Left ventricle myocardium inferior (tissue), 1 donor: ENCODE measurements at regions not wholly inside any gene's neighbourhood (a gene's known extent, or its start where the extent isn't known, plus 50 kb on each side); places are given as distances from the start of the nearest gene placed in this dataset.
A peak's percentile ranks its signal among the peaks of the same experiment; 100 is the strongest.

Experiments used
- DNase-seq: peaks from one replicate; pipeline ENCODE4 v3.0.0-alpha.2; 2020
- H3K27ac ChIP-seq: fragments of 200-600 bp; replicated peaks from 2 replicates; pipeline ENCODE4 v1.8.0; 2021
- H3K27me3 ChIP-seq: fragments of 200-600 bp; 2 replicates; pipeline ENCODE4 v1.8.0; 2021; ENCODE audit warnings: low read depth
- H3K36me3 ChIP-seq: fragments of 200-600 bp; 2 replicates; pipeline ENCODE4 v1.8.0; 2021
- H3K4me1 ChIP-seq: fragments of 200-600 bp; 2 replicates; pipeline ENCODE4 v1.8.0; 2021
- H3K4me3 ChIP-seq: fragments of 200-600 bp; 2 replicates; pipeline ENCODE4 v1.8.0; 2021; ENCODE audit warnings: mild to moderate bottlenecking, moderate library complexity
- H3K9me3 ChIP-seq: fragments of 200-600 bp; replicated peaks from 2 replicates; pipeline ENCODE4 v1.8.0; 2021
- CTCF ChIP-seq: fragments of 200-600 bp; IDR thresholded peaks from 2 replicates; pipeline ENCODE4 v1.8.0; 2021; ENCODE audit warnings: antibody characterized with exemption, mild to moderate bottlenecking, borderline replicate concordance
- intact Hi-C: fragments of 100-400 bp; cut with micrococcal nuclease; formaldehyde crosslinking; loops from one replicate; pipeline ENCODE4 v1.11.0; 2022
- donor health status: DM: no; HTN: yes; CAD: no; lungs with severe emphysema.

- TF ChIP-seq CTCF: no peak
- H3K36me3 ChIP-seq: no peaks in the 10 kb centered on the region
- no peaks in the 10 kb centered on the region for H3K27me3 ChIP-seq
- H3K4me3 ChIP-seq: no peak overlapping the region
- peaks cover 2% of the 10 kb centered on the region for H3K9me3 ChIP-seq
- DNase-seq: no peak
- intact Hi-C loops: no loop called here
- no peak overlapping the region for H3K27ac ChIP-seq
- H3K4me1 ChIP-seq: no peaks in the 10 kb centered on the region
These were observed 405.2 kb upstream of the FLRT2 start for GRCh38 chr14:85124631-85125290.

GRCh38 chr14:85125291-85125670, 404.7 kb upstream of the FLRT2 start:
- Histone ChIP-seq H3K27ac (no peak overlapping the region), H3K9me3 (peaks cover 2% of the 10 kb centered on the region), H3K27me3 (no peaks in the 10 kb centered on the region), H3K4me3 (no peak overlapping the region), H3K4me1 (no peaks in the 10 kb centered on the region), H3K36me3 (no peaks in the 10 kb centered on the region)
- intact Hi-C loops: no loop called here
- TF ChIP-seq CTCF: no peak
- no peak for DNase-seq

GRCh38 chr14:85129921-85130320, 400.0 kb upstream of the FLRT2 start:
- intact Hi-C loops: no loop called here
- H3K36me3 ChIP-seq: no peaks in the 10 kb centered on the region
- peaks cover 15% of the 10 kb centered on the region for H3K9me3 ChIP-seq
- no peak overlapping the region for H3K4me3 ChIP-seq
- H3K4me1 ChIP-seq: no peaks in the 10 kb centered on the region
- no peak for TF ChIP-seq CTCF
- no peak for DNase-seq
- H3K27ac ChIP-seq: no peak overlapping the region
- H3K27me3 ChIP-seq: no peaks in the 10 kb centered on the region

- Histone ChIP-seq H3K36me3 (no peaks in the 10 kb centered on the region), H3K4me3 (no peak overlapping the region), H3K27ac (no peak overlapping the region), H3K4me1 (no peaks in the 10 kb centered on the region), H3K9me3 (peaks cover 27% of the 10 kb centered on the region), H3K27me3 (no peaks in the 10 kb centered on the region)
- TF ChIP-seq CTCF: peak; percentile 14
- intact Hi-C loops: no loop called here
- DNase-seq: no peak
These were observed 398.6 kb upstream of the FLRT2 start for GRCh38 chr14:85131226-85131922.

GRCh38 chr14:85142982-85143381, 387.0 kb upstream of the FLRT2 start:
- DNase-seq: no peak
- Histone ChIP-seq H3K27ac (no peak overlapping the region), H3K27me3 (no peaks in the 10 kb centered on the region), H3K9me3 (peaks cover 5% of the 10 kb centered on the region), H3K4me1 (no peaks in the 10 kb centered on the region), H3K36me3 (no peaks in the 10 kb centered on the region), H3K4me3 (no peak overlapping the region)
- TF ChIP-seq CTCF: no peak
- intact Hi-C loops: no loop called here
